OCI-LY7 (cell line): ENCODE measurements at regions not wholly inside any gene's neighbourhood (a gene's known extent, or its start where the extent isn't known, plus 50 kb on each side); places are given as distances from the start of the nearest gene placed in this dataset.

Experiments
- BruUV-seq: library from RNA; stranded (reverse); fragments of 400-500 nt; replicated peaks from 2 replicates; lab custom pipeline; 2021; lab: Mats Ljungman, UMichigan
- CTCF ChIA-PET: fragments of 300-600 bp; sonication (Branson Sonifier 250); formaldehyde crosslinking; loops from one replicate; lab custom pipeline; 2022; ENCODE audit warnings: antibody characterized with exemption; ENCODE audit not compliant: unreplicated experiment; lab: Charles Lee
- POLR2A ChIA-PET: fragments of 300-600 bp; sonication (Branson Sonifier 250); formaldehyde crosslinking; loops from one replicate; lab custom pipeline; 2022; ENCODE audit warnings: antibody characterized with exemption; lab: Charles Lee
- DNase-seq: peaks from one replicate; pipeline ENCODE4 v3.0.0-alpha.2; 2015; ENCODE audit warnings: low spot score
- H2AFZ ChIP-seq: fragments of 200-600 bp; sonication (generic), shearing (Covaris generic); 2 replicates; pipeline ENCODE4 v1.6.1; 2014; ENCODE audit warnings: mild to moderate bottlenecking, antibody characterized with exemption, low read length, moderate library complexity
- H3K27ac ChIP-seq: fragments of 200-600 bp; sonication (generic); 2 replicates; pipeline ENCODE4 v1.5.1; 2014; ENCODE audit warnings: mixed run types, low read depth, mild to moderate bottlenecking, moderate library complexity, low read length, inconsistent platforms; ENCODE audit not compliant: poor library complexity, severe bottlenecking
- H3K36me3 ChIP-seq: fragments of 200-600 bp; sonication (generic); 2 replicates; pipeline ENCODE4 v1.6.1; 2014; ENCODE audit warnings: mild to moderate bottlenecking, antibody characterized with exemption, low read length, moderate library complexity, mixed read lengths; ENCODE audit not compliant: insufficient read depth
- H3K4me1 ChIP-seq: fragments of 200-600 bp; sonication (generic); 2 replicates; pipeline ENCODE4 v1.5.1; 2014; ENCODE audit warnings: mild to moderate bottlenecking, low read length; ENCODE audit not compliant: insufficient read depth, poor library complexity, severe bottlenecking
- H3K4me2 ChIP-seq: fragments of 200-600 bp; sonication (generic); 2 replicates; pipeline ENCODE4 v1.6.1; 2014; ENCODE audit warnings: mild to moderate bottlenecking, low read length
- H3K4me3 ChIP-seq: fragments of 200-600 bp; sonication (generic); 2 replicates; pipeline ENCODE4 v1.5.1; 2014; ENCODE audit warnings: mild to moderate bottlenecking, low read depth, low read length; ENCODE audit not compliant: poor library complexity, severe bottlenecking
- H3K79me2 ChIP-seq: fragments of 200-600 bp; sonication (generic); 2 replicates; pipeline ENCODE4 v1.6.1; 2016; ENCODE audit warnings: low read depth, mild to moderate bottlenecking, low read length, moderate library complexity, mixed read lengths; ENCODE audit not compliant: insufficient read depth
- H3K9me2 ChIP-seq: fragments of 200-600 bp; sonication (generic); 2 replicates; pipeline ENCODE4 v1.6.1; 2016; ENCODE audit warnings: mild to moderate bottlenecking, low read length, mixed read lengths; ENCODE audit not compliant: insufficient read depth
- H3K9me3 ChIP-seq: fragments of 200-600 bp; sonication (generic); 2 replicates; pipeline ENCODE4 v1.6.1; 2014; ENCODE audit warnings: mild to moderate bottlenecking, mixed run types, low read length, mixed read lengths
- H4K20me1 ChIP-seq: fragments of 200-600 bp; sonication (generic); 2 replicates; pipeline ENCODE4 v1.6.1; 2014; ENCODE audit warnings: mild to moderate bottlenecking, antibody characterized with exemption, low read length, moderate library complexity, mixed read lengths; ENCODE audit not compliant: insufficient read depth
- CTCF ChIP-seq: fragments of 200-600 bp; sonication (generic); conservative IDR thresholded peaks from 2 replicates; pipeline ENCODE4 v1.5.1; 2014; ENCODE audit warnings: mild to moderate bottlenecking, antibody characterized with exemption, low read length, moderate library complexity, mixed read lengths
- EZH2phosphoT487 ChIP-seq: fragments of 200-600 bp; sonication (generic); IDR thresholded peaks from 2 replicates; pipeline ENCODE4 v1.6.1; 2018; ENCODE audit warnings: low read depth, borderline replicate concordance, mild to moderate bottlenecking, mixed run types, antibody characterized with exemption, low read length, moderate library complexity, mixed read lengths
- intact Hi-C: fragments of 100-400 bp; cut with micrococcal nuclease; formaldehyde crosslinking; loops from one replicate; pipeline ENCODE4 v1.10.0; 2022; ENCODE audit not compliant: unreplicated experiment

DNA sequence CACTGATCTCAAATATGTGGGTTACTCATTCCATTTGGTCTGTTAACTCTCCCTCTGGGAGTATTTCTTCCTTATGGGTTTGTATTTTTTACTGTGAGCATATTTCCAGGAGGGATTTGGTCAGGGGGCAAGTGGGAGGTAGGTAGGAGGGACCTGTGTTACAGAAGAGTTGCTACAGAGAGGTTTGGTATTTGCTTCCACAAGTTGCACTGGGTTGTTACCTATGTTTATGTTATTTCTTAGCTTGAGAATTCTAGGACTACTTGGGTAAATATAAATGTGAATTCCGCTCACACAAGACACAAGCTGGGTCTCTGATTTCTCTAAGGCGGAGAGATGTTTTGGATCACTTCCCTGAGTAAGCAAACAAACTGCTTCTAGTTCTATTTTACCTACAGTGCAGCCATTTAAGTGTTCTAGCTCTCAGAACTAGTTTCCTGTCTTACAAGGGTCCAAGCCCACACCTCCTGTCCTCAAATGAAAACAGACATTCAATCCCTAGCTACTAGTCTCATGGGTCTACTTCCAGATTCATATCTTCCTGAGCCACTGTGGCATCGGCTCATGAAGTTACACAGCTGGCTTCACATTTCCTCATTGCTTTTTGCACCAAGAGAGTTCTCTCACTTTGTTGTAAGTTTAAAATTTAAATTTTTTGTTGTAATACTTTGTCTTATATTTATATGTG lies 75.4 kb upstream of the PPP1R3C start:
- CTCF ChIA-PET: no interaction called here
- no peak overlapping the region for H3K4me3 ChIP-seq
- no peak overlapping the region for H3K4me2 ChIP-seq
- no peak for DNase-seq
- H3K9me3 ChIP-seq: no peaks in the 10 kb centered on the region
- no peaks in the 10 kb centered on the region for H3K4me1 ChIP-seq
- H3K27ac ChIP-seq: no peak overlapping the region
- POLR2A ChIA-PET: interaction anchor here (0.6 kb wide), 1 partner anchor 1472 kb away, joined by 3 read pairs; no protein-coding TSS in a partner anchor
- no peaks in the 10 kb centered on the region for H4K20me1 ChIP-seq
- no peaks in the 10 kb centered on the region for H3K79me2 ChIP-seq
- no peak overlapping the region for H2AFZ ChIP-seq
- BruUV-seq: no TSS peak
- H3K36me3 ChIP-seq: no peaks in the 10 kb centered on the region
- no peaks in the 10 kb centered on the region for H3K9me2 ChIP-seq
- TF ChIP-seq CTCF (no peak), EZH2phosphoT487 (no peak)
- intact Hi-C loops: no loop called here

DNA sequence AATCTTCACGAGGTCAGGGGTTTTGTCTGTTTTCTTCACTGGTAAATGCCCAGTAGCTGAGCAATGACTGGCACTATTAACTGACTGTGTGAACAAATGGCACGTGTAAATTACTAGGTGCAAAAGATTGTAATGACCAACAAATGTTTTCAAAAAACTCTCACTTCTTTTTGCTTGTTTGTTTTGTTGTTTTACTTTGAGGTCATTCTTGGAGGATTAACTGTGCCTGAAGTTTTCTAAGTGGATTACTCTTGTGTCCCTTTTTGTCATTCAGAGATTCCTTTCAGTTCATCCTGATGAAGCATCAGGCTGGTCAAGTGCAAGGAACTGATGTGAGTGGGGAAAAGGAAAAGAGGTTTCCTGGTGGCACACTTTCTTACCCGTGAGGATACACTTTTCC lies 74.4 kb upstream of the PPP1R3C start:
- TF ChIP-seq EZH2phosphoT487: no peak
- TF ChIP-seq CTCF: no peak
- Histone ChIP-seq H3K9me2 (no peaks in the 10 kb centered on the region), H3K4me1 (no peaks in the 10 kb centered on the region), H3K36me3 (no peaks in the 10 kb centered on the region), H3K79me2 (no peaks in the 10 kb centered on the region), H3K9me3 (no peaks in the 10 kb centered on the region), H3K27ac (no peak overlapping the region), H2AFZ (no peak overlapping the region), H4K20me1 (no peaks in the 10 kb centered on the region), H3K4me3 (no peak overlapping the region), H3K4me2 (no peak overlapping the region)
- ChIA-PET CTCF (no interaction called here), POLR2A (no interaction called here)
- no TSS peak for BruUV-seq
- DNase-seq: no peak
- intact Hi-C loops: no loop called here

DNA sequence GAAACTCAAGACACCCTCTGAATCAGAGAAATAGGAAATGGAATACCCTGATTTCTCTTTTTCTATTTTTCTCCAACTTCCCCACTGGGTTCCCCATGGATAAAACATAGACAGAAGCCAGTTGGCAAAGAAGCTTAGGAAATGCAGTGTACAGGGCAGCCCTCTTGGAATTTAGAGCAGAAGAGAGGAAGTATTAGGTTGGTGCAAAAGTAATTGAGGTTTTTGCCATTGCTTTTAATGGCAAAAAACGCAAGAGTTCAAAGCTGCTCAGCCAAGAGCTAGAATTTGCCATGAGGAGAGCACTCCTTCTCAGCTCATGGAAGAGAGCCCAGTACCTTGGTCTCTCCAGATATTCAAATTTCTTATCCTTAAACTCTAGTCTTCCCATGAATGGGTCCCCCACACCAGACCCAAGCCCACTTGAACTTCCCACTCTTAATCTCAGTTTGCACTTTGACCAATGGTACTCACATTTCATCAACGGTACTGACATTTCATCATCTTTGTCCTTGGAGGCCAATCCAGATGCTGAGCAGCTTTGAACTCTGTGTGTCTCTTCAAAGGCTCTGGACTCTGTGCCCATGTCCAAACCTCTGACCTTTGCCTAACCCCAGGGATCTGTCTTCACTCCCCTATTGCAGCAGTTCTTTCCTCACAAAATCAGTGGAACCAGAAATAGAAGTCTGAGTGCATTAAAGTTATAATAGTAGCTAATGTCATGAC lies 73.2 kb upstream of the PPP1R3C start:
- no peaks in the 10 kb centered on the region for H3K79me2 ChIP-seq
- intact Hi-C loops: no loop called here
- no peak overlapping the region for H3K4me2 ChIP-seq
- POLR2A ChIA-PET: interaction anchor here (0.7 kb wide), 1 partner anchor 50 kb away, joined by 4 read pairs; no protein-coding TSS in a partner anchor
- H3K9me3 ChIP-seq: no peaks in the 10 kb centered on the region
- no peak overlapping the region for H2AFZ ChIP-seq
- no peak for DNase-seq
- no peak for TF ChIP-seq EZH2phosphoT487
- no peak for TF ChIP-seq CTCF
- no TSS peak for BruUV-seq
- H3K4me3 ChIP-seq: no peak overlapping the region
- no peaks in the 10 kb centered on the region for H4K20me1 ChIP-seq
- CTCF ChIA-PET: no interaction called here
- H3K27ac ChIP-seq: no peak overlapping the region
- H3K9me2 ChIP-seq: no peaks in the 10 kb centered on the region
- H3K4me1 ChIP-seq: no peaks in the 10 kb centered on the region
- no peaks in the 10 kb centered on the region for H3K36me3 ChIP-seq
